Coronary artery (tissue), 2 donors: ENCODE measurements at regions not wholly inside any gene's neighbourhood (a gene's known extent, or its start where the extent isn't known, plus 50 kb on each side); places are given as distances from the start of the nearest gene placed in this dataset.
"Not testable (repeated sequence)": the region's sequence is repeated elsewhere in the genome, so short reads cannot be mapped to it uniquely, and the experiment has no call there.

Experiments used
- DNase-seq: peaks from one replicate; pipeline ENCODE4 v3.0.0-alpha.2; 2017; ENCODE audit warnings: low spot score
- H3K27ac ChIP-seq, 2 donors: fragments of 200-600 bp; sonication (generic); one replicate each; pipeline ENCODE4 v1.5.1; 2016 to 2019
- H3K4me3 ChIP-seq: fragments of 200-600 bp; sonication (generic); 2 replicates; pipeline ENCODE4 v1.5.1; 2016; ENCODE audit warnings: mild to moderate bottlenecking, moderate library complexity
- TF ChIP-seq, protein P1 (sequence below): fragments of 200-600 bp; sonication (generic); IDR thresholded peaks from one replicate; pipeline ENCODE4 v1.5.1; 2019; ENCODE audit warnings: antibody characterized with exemption

DNA sequence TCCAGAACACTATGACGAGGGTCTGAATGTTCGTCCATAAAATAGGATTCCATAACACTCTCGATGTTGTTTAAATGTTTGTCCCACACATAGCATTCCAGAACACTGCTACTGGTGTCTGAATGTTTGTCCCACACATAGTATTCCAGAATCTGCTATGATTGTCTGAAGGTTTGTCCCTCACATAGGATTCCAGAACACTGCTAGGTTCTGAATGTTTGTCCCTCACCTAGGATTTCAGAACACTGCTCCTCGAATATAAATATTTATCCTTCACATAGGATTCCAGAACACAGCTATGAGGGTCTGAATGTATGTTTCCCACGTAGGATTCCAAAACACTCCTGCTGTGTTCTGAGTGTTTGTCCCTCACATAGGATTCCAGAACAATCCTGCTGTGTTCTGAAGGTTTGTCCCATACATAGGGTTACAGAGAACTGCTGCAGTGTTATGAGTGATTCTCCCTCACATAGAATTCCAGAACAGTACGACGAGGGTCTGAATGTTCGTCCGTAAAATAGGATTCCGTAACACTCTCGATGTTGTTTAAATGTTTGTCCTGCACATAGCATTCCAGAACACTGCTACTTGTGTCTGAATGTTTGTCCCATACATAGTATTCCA is 215.3 kb downstream of the FOXD4L6 start:
- TF ChIP-seq, protein P1, sequence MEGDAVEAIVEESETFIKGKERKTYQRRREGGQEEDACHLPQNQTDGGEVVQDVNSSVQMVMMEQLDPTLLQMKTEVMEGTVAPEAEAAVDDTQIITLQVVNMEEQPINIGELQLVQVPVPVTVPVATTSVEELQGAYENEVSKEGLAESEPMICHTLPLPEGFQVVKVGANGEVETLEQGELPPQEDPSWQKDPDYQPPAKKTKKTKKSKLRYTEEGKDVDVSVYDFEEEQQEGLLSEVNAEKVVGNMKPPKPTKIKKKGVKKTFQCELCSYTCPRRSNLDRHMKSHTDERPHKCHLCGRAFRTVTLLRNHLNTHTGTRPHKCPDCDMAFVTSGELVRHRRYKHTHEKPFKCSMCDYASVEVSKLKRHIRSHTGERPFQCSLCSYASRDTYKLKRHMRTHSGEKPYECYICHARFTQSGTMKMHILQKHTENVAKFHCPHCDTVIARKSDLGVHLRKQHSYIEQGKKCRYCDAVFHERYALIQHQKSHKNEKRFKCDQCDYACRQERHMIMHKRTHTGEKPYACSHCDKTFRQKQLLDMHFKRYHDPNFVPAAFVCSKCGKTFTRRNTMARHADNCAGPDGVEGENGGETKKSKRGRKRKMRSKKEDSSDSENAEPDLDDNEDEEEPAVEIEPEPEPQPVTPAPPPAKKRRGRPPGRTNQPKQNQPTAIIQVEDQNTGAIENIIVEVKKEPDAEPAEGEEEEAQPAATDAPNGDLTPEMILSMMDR = no peak
- no peak for DNase-seq
- no peak overlapping the region for H3K27ac ChIP-seq
- peak overlapping the region; percentile 2 for H3K4me3 ChIP-seq

DNA sequence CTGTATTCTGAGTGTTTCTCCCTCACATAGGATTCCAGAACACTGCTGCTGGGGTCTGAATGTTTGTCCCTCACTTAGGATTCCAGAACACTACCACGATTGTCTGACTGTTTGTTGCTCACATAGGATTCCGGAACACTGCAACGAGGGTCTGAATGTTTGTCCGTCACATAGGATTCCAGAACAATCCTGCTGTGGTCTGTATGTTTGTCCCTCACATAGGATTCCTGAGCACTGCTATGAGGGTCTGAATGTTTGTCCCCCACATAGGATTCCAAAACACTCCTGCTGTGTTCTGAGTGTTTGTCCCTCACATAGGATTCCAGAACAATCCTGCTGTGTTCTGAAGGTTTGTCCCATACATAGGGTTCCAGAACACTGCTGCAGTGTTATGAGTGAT is 215.8 kb downstream of the FOXD4L6 start:
- not testable (repeated sequence) for DNase-seq, H3K27ac ChIP-seq
- H3K4me3 ChIP-seq = peak overlapping the region; percentile 9

- Histone ChIP-seq H3K27ac (no peak overlapping the region), H3K4me3 (peak overlapping the region; percentile 5)
- TF ChIP-seq, protein P1 = no peak
- no peak for DNase-seq
Measured at GRCh38 chr9:40911647-40912046, 216.8 kb downstream of the FOXD4L6 start.

- DNase-seq = not testable (repeated sequence)
- H3K4me3 ChIP-seq = peak overlapping the region; percentile 5
Measured at GRCh38 chr9:40910995-40911394, 217.5 kb downstream of the FOXD4L6 start.

DNA sequence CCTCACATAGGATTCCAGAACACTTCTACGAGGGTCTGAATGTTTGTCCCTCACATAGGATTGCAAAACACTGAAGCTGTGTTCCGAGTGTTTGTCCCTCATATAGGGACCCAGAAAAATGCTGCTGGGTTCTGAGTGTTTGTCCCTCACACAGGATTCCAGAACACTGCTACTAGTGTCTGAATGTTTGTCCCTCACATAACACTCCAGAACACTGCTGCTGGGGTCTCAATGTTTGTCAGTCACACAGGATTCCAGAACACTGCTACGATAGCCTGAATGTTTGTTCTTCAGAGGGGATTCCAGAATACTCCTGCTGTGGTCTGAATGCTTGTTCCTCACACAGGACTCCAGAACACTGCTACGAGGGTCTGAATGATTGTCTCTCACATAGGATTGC is 218.7 kb downstream of the FOXD4L6 start:
- TF ChIP-seq, protein P1 = no peak

More at GRCh38 chr9:40910995-40911394, 217.5 kb downstream of the FOXD4L6 start:
- not testable (repeated sequence) for H3K27ac ChIP-seq

DNA sequence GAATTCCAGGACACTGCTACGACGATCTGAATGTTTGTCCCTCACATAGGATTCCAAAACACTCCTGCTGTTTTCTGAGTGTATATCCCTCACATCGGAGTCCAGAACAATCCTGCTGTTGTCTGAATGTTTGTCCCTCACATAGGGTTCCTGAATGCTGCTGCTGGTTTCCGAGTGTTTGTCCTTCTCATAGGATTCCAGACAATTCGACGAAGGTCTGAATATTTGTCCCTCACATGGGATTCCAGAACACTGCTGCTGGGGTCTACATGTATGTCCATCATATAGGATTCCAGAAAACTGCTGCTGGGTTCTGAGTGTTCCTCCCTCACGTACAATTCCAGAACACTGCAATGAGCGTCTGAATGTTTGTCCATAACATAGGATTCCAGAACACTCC is 219.4 kb downstream of the FOXD4L6 start:
- not testable (repeated sequence) for H3K27ac ChIP-seq, H3K4me3 ChIP-seq, DNase-seq

More for the DNA sequence above, 218.7 kb downstream of the FOXD4L6 start:
- Histone ChIP-seq H3K27ac (no peak overlapping the region), H3K4me3 (peak overlapping the region; percentile 34)
- DNase-seq = no peak

DNA sequence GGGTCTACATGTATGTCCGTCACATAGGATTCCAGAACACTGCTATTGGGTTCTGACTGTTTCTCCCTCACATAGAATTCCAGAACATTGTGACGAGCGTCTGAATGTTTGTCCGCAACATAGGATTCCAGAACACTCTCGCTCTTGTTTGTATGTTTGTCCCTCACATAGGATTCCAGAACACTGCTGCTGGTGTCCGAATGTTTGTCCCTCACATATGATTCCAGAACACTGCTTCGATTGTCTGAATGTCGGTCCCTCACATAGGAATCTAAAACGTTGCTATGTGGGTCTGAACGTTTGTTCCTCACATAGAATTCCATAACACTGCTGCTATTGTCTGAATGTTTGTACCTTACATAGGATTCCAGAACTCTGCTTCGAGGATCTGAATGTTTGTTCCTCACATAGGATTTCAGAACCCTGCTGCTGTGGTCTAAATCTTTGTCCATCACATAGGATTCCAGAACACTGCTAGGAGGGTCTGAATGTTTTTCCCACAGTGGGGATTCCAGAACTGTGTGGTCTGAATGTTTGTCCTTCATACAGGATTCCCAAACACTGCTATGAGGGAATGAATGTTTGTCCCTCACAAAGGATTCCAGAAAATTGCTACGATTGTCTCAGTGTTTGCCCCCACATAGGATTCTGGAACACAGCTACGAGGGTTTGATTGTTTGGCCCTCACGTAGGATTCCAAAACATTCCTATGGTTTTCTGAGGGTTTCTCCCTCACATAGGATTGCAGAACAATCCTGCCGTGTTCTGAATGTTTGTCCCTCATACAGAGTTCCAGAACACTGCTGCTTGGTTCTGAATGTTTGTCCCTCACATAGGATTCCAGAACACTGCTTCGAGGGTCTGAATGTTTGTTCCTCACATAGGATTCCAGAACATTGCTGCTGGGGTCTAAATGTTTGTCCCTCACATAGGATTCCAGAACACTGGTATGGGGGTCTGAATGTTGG is 220.5 kb downstream of the FOXD4L6 start:
- TF ChIP-seq, protein P1 = no peak
- H3K4me3 ChIP-seq = no peak overlapping the region
- DNase-seq = peak; percentile 64
- no peak overlapping the region for H3K27ac ChIP-seq

GRCh38 chr9:40906879-40907278 is 221.6 kb downstream of the FOXD4L6 start:
- H3K27ac ChIP-seq, H3K4me3 ChIP-seq: not testable (repeated sequence)
- DNase-seq = peak; percentile 33

DNA sequence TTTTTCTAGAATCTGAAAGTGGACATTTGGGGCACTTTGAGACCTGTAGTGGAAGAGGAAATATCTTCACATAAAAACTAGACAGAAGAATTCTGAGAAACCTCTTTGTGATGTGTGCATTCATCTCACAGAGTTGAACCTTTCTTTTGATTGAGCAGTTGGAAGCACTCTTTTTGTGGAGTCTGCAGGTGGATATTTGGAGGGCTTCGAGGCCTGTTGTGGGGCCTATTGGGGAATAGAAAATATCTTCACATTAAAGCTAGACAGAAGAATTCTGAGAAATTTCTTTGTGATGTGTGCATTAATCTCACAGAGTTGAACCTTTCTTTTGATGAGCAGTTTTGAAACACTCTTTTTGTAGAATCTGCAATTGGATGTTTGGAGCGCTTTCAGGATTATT is 236.2 kb downstream of the FOXD4L6 start:
- H3K27ac ChIP-seq, DNase-seq, H3K4me3 ChIP-seq: not testable (repeated sequence)

GRCh38 chr9:40885858-40886257 is 242.6 kb downstream of the FOXD4L6 start:
- H3K27ac ChIP-seq, DNase-seq: not testable (repeated sequence)

DNA sequence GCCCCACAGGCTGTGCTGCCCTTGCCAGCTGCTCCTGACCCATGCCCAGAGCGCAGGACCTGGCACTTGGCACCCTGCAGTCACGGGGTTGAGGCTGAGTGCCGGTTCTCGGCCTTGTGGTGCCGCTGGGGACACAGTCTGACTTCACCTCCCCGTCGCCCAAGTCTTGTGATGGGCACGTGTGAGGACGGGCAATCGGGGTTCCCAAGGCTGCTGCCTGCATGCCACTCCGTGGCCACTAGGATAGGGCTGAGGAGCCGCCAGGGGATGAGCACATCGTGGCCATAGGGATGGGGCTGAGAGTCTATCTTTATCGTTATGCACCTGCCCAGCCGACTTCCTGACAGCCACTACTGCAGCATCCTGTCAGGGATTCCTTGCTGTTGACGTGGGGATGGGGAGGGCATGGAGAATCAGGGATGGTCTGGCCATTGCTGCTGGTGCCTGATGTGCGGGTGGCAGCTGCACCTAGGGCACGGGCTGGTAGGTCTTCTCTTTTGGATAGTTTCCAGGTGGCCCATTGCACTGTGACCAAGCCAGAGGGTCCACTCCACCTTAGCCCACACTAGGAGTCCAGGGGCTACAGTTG is 243.5 kb downstream of the FOXD4L6 start:
- DNase-seq = peak; percentile 36
- not testable (repeated sequence) for H3K27ac ChIP-seq, H3K4me3 ChIP-seq

More at GRCh38 chr9:40885858-40886257, 242.6 kb downstream of the FOXD4L6 start:
- H3K4me3 ChIP-seq = not testable (repeated sequence)
